Heart right ventricle (tissue), 16 donors: ENCODE measurements at regions not wholly inside any gene's neighbourhood (a gene's known extent, or its start where the extent isn't known, plus 50 kb on each side); places are given as distances from the start of the nearest gene placed in this dataset.
A peak's percentile ranks its signal among the peaks of the same experiment; 100 is the strongest.

Source experiments
- ATAC-seq, 8 donors: fragments of 200-7000 bp; cut with Tn5 transposase; one replicate each; pipeline ENCODE4 v1.9.1; 2020; ENCODE audit warnings: mild to moderate bottlenecking in 8 of 8, moderate library complexity in 8 of 8, moderate number of reproducible peaks in 1 of 8
- DNase-seq, 2 donors: peaks; one replicate each; pipeline ENCODE4 v3.0.0-alpha.2; 2020
- H3K27ac ChIP-seq, 10 donors: fragments of 200-600 bp; sonication (generic) in 2 of 10; one replicate each; pipeline versions ENCODE4 v1.5.0 to v1.8.0; 2020 to 2022; ENCODE audit warnings: mild to moderate bottlenecking in 3 of 10
- H3K27me3 ChIP-seq, 7 donors: fragments of 200-600 bp; one replicate each; pipeline ENCODE4 v1.8.0; 2021 to 2022; ENCODE audit warnings: mild to moderate bottlenecking in 2 of 7
- H3K36me3 ChIP-seq, 9 donors: fragments of 200-600 bp; sonication (generic) in 1 of 9; one replicate each; pipeline versions ENCODE4 v1.5.0 to v1.8.0; 2020 to 2022; ENCODE audit warnings: mild to moderate bottlenecking in 2 of 9
- H3K4me1 ChIP-seq, 9 donors: fragments of 200-600 bp; sonication (generic) in 1 of 9; one replicate each; pipeline versions ENCODE4 v1.5.0 to v1.8.0; 2020 to 2022; ENCODE audit warnings: mild to moderate bottlenecking in 4 of 9
- H3K4me3 ChIP-seq, 10 donors: fragments of 200-600 bp; sonication (generic) in 2 of 10; one replicate each; pipeline versions ENCODE4 v1.5.0 to v1.8.0; 2020 to 2022; ENCODE audit warnings: mild to moderate bottlenecking in 7 of 10, moderate library complexity in 2 of 10
- H3K9me3 ChIP-seq, 11 donors: fragments of 200-600 bp in 10 of 11; sonication (generic) in 2 of 11; one replicate each; pipeline versions ENCODE4 v1.5.0 to v1.8.0; 2013 to 2022; ENCODE audit warnings: mild to moderate bottlenecking in 2 of 11, control low read depth in 1 of 11, moderate library complexity in 1 of 11
- WGBS, 2 donors: extraction: QIAGEN DNeasy Blood & Tissue Kit; methylation state at CpG; one replicate each; pipeline ENCODE4 v1.1.7; 2013; ENCODE audit warnings: inconsistent platforms in 1 of 2; 5-methylcytosine and 5-hydroxymethylcytosine counted together
- intact Hi-C, 10 donors: fragments of 100-400 bp; cut with DNase I; formaldehyde crosslinking; loops; one replicate each; pipeline versions ENCODE4 v1.11.1 to v1.14.2; 2022
- TF ChIP-seq, protein P1 (sequence below), 9 donors: fragments of 200-600 bp; sonication (generic) in 2 of 9; IDR thresholded peaks; one replicate each; pipeline versions ENCODE4 v1.5.0 to v1.8.0; 2021 to 2022; ENCODE audit warnings: antibody characterized with exemption in 9 of 9, mild to moderate bottlenecking in 5 of 9, moderate library complexity in 1 of 9
- donor health status: Arrhythmogenic right ventricular cardiomyopathy.
- donor health status: ischemic (EF 13 %, LVEDD 7.1; RV severe dilation, severe dysfunction).
- donor health status: healthy with polysubstance abuse.
- donor health status: DM: no; HTN: yes; CAD: no.
- donor health status: DM: no; HTN: no; CAD: no.
- donor health status: ischemic (EF 25% LVEDD 6.9; RV normal size, moderate dysfunction).
- donor health status: ischemic (EF 25% LVEDD 5.7; RV mildly dilated, moderate dysfunction).
- donor health status: healthy.
- donor health status: DM: yes; HTN: yes; CAD: no.
- donor health status: Ischemic cardiomyopathy.
- donor health status: ischemic (EF 35%, LVEDD 5.7; RV mildly dilated, moderate dysfunction).
- donor health status: nonischemic (EF 11% LVEDD 7.7; RV severe dilation, severe dysfunction).
- donor health status: DM: yes; HTN: yes; CAD: no.
- donor health status: PGD.
- donor health status: ischemic (EF 29% LVEDD 5.4; RV normal size, mild dysfunction).
- donor health status: nonischemic (EF 23%, LVEDD 6.1; RV moderate dilation, normal function).

GRCh38 chr5:109987355-109987754 lies 297.6 kb downstream of the MAN2A1 start:
- H3K27me3 ChIP-seq = no peaks in the 10 kb centered on the region
- ATAC-seq = no peak
- peak overlapping the region in 5 of 10 donors; percentile 26 to 63 (median 48) for H3K27ac ChIP-seq
- 0 to 3% methylated on average over 1 of the region's 1 CpG for WGBS, 2 donors
- H3K4me3 ChIP-seq = no peak overlapping the region
- DNase-seq = no peak
- peaks cover 0 to 21% (median 7%) of the 10 kb centered on the region in 9 donors for H3K4me1 ChIP-seq
- intact Hi-C loops = no loop called here
- TF ChIP-seq, protein P1, sequence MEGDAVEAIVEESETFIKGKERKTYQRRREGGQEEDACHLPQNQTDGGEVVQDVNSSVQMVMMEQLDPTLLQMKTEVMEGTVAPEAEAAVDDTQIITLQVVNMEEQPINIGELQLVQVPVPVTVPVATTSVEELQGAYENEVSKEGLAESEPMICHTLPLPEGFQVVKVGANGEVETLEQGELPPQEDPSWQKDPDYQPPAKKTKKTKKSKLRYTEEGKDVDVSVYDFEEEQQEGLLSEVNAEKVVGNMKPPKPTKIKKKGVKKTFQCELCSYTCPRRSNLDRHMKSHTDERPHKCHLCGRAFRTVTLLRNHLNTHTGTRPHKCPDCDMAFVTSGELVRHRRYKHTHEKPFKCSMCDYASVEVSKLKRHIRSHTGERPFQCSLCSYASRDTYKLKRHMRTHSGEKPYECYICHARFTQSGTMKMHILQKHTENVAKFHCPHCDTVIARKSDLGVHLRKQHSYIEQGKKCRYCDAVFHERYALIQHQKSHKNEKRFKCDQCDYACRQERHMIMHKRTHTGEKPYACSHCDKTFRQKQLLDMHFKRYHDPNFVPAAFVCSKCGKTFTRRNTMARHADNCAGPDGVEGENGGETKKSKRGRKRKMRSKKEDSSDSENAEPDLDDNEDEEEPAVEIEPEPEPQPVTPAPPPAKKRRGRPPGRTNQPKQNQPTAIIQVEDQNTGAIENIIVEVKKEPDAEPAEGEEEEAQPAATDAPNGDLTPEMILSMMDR (IDR thresholded peaks at IDR 0.05) = no peak
- H3K9me3 ChIP-seq = no peaks in the 10 kb centered on the region
- no peaks in the 10 kb centered on the region for H3K36me3 ChIP-seq

- DNase-seq (no peak), ATAC-seq (peak in 6 of 8 donors; percentile 46 to 82 (median 64))
- Histone ChIP-seq H3K27me3 (no peaks in the 10 kb centered on the region), H3K9me3 (no peaks in the 10 kb centered on the region), H3K4me1 (peaks cover 0 to 21% (median 7%) of the 10 kb centered on the region in 9 donors), H3K27ac (peak overlapping the region in 5 of 10 donors; percentile 26 to 63 (median 48)), H3K4me3 (no peak overlapping the region), H3K36me3 (no peaks in the 10 kb centered on the region)
- TF ChIP-seq, protein P1 (IDR thresholded peaks at IDR 0.05) = no peak
- intact Hi-C loops = no loop called here
- 18 to 23% methylated on average over 2 of the region's 2 CpGs for WGBS, 2 donors
These were observed 298.2 kb downstream of the MAN2A1 start for GRCh38 chr5:109987970-109988369.

DNA sequence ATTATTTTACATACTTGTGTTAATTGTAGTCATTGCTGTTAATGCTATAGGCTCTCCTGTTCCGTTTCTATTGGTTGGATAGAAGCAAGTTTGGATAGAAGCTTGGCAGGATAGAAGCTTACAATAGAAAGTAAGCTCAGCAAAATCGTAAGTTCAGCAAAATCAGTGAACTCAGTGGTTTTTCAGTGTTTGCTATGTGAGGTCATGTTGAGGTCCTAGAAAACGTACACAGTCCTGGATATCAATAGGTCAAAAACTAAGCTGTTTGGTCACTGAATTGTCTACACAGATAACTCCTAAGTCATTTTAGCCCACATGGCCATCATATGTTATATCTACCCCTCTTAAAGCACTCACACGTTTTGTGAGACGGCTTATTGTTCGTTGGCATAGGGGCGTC lies 299.4 kb downstream of the MAN2A1 start:
- ATAC-seq = no peak
- Histone ChIP-seq H3K27ac (no peak overlapping the region), H3K4me3 (no peak overlapping the region), H3K27me3 (no peaks in the 10 kb centered on the region), H3K36me3 (no peaks in the 10 kb centered on the region), H3K9me3 (no peaks in the 10 kb centered on the region), H3K4me1 (peaks cover 0 to 21% (median 7%) of the 10 kb centered on the region in 9 donors)
- WGBS, 2 donors = 90 to 97% methylated on average over 7 of the region's 7 CpGs
- TF ChIP-seq, protein P1 (IDR thresholded peaks at IDR 0.05) = no peak
- DNase-seq = no peak
- intact Hi-C loops = no loop called here

- no peak overlapping the region for H3K27ac ChIP-seq
- H3K4me3 ChIP-seq = no peak overlapping the region
- no peaks in the 10 kb centered on the region for H3K36me3 ChIP-seq
- no peaks in the 10 kb centered on the region for H3K9me3 ChIP-seq
- no peaks in the 10 kb centered on the region for H3K27me3 ChIP-seq
- H3K4me1 ChIP-seq = peaks cover 0 to 21% (median 7%) of the 10 kb centered on the region in 9 donors
- intact Hi-C loops = no loop called here
- TF ChIP-seq, protein P1 (IDR thresholded peaks at IDR 0.05) = no peak
- no peak for DNase-seq
- WGBS, 2 donors = 92 to 95% methylated on average over 4 of the region's 4 CpGs
- no peak for ATAC-seq
These were observed 300.4 kb downstream of the MAN2A1 start for GRCh38 chr5:109989994-109990722.
